HepG2 (cell line): ENCODE measurements at regions not wholly inside any gene's neighbourhood (a gene's known extent, or its start where the extent isn't known, plus 50 kb on each side); places are given as distances from the start of the nearest gene placed in this dataset.

Experiments used
- ATAC-seq: fragments of 200-7000 bp; cut with Tn5 transposase; 3 replicates; pipeline ENCODE4 v1.9.1; 2020; ENCODE audit warnings: mild to moderate bottlenecking, moderate library complexity
- BruUV-seq: library from RNA; stranded (reverse); fragments of 400-500 nt; replicated peaks from 2 replicates; lab custom pipeline; 2021; lab: Mats Ljungman, UMichigan
- CTCF ChIA-PET: fragments of 300-600 bp; formaldehyde crosslinking; extraction: SDS; loops from one replicate; lab custom pipeline; 2021; ENCODE audit warnings: low total read pairs, inconsistent platforms, low intra/inter-chr PET ratio; lab: Yijun Ruan, JAX
- POLR2A ChIA-PET: fragments of 350-600 bp; sonication (Branson Sonifier 250); formaldehyde crosslinking; loops from one replicate; lab custom pipeline; 2020; ENCODE audit warnings: antibody characterized with exemption, inconsistent platforms; lab: Yijun Ruan, JAX
- DNase-seq: peaks from one replicate; pipeline ENCODE4 v3.0.0-alpha.2; 2015; ENCODE audit warnings: low spot score
- FAIRE-seq: peaks from 3 replicates; lab custom pipeline; 2011; peaks lifted over from hg19 to GRCh38; lab: Jason Lieb, UNC
- H2AFZ ChIP-seq: one replicate; pipeline ENCODE4 v1.6.1; 2011; ENCODE audit warnings: low read length, inconsistent platforms
- H3K27ac ChIP-seq: fragments of 300-600 bp; 3 replicates; pipeline ENCODE4 v1.8.0; 2011; ENCODE audit warnings: mixed run types, mild to moderate bottlenecking, mixed read lengths, low read length, inconsistent platforms; ENCODE audit not compliant: insufficient read depth; ENCODE audit errors: extremely low read length
- H3K27me3 ChIP-seq, 2 experiments: fragments of 200-600 bp in 1 of 2; 2 replicates in 1 of 2; 3 replicates in 1 of 2; pipeline versions ENCODE4 v1.6.0 to v1.8.0; 2011; ENCODE audit warnings: low read length in 2 of 2, mild to moderate bottlenecking in 2 of 2, moderate library complexity in 2 of 2, inconsistent platforms in 1 of 2; ENCODE audit not compliant: insufficient read depth in 2 of 2, control insufficient read depth in 1 of 2
- H3K36me3 ChIP-seq, 2 experiments: fragments of 200-600 bp in 1 of 2; replicated peaks in 1 of 2; 2 replicates in 1 of 2; 3 replicates in 1 of 2; pipeline versions ENCODE4 v1.5.1 to v1.8.0; 2011; ENCODE audit warnings: low read length in 2 of 2, inconsistent platforms in 1 of 2; ENCODE audit not compliant: insufficient read depth in 2 of 2, control insufficient read depth in 1 of 2
- H3K4me1 ChIP-seq: 2 replicates; pipeline ENCODE4 v1.5.1; 2012; ENCODE audit warnings: low read length, inconsistent platforms; ENCODE audit not compliant: insufficient read depth
- H3K4me2 ChIP-seq: 2 replicates; pipeline ENCODE4 v1.6.0; 2011; ENCODE audit warnings: low read depth, low read length, inconsistent platforms
- H3K4me3 ChIP-seq, 3 experiments: fragments of 200-600 bp in 1 of 3; sonication (generic), shearing (Covaris generic) in 1 of 3; replicated peaks in 1 of 3; 2 replicates each; pipeline ENCODE4 v1.5.1; 2011 to 2016; ENCODE audit warnings: low read length in 3 of 3, inconsistent platforms in 2 of 3, low read depth in 2 of 3, mild to moderate bottlenecking in 2 of 3, control low read depth in 1 of 3, mixed read lengths in 1 of 3; ENCODE audit not compliant: insufficient read depth in 1 of 3
- H3K79me2 ChIP-seq: one replicate; pipeline ENCODE4 v1.6.1; 2011; ENCODE audit warnings: low read length, inconsistent platforms; ENCODE audit not compliant: insufficient read depth
- H3K9ac ChIP-seq: 2 replicates; pipeline ENCODE4 v1.6.0; 2011; ENCODE audit warnings: mild to moderate bottlenecking, low read depth, low read length, inconsistent platforms; ENCODE audit not compliant: insufficient read depth
- H3K9me3 ChIP-seq: 2 replicates; pipeline ENCODE4 v1.5.1; 2012; ENCODE audit warnings: mild to moderate bottlenecking, low read length
- H4K20me1 ChIP-seq: 2 replicates; pipeline ENCODE4 v1.6.0; 2011; ENCODE audit warnings: inconsistent platforms, mild to moderate bottlenecking, low read length, moderate library complexity; ENCODE audit not compliant: insufficient read depth
- CCAR2 ChIP-seq: fragments of 200-400 bp; formaldehyde crosslinking; optimal IDR thresholded peaks from 2 replicates; pipeline ENCODE3; 2018; ENCODE audit warnings: low read depth, mild to moderate bottlenecking, low read length, moderate library complexity
- ZNF709 ChIP-seq: sonication (generic); formaldehyde crosslinking; IDR thresholded peaks from 2 replicates; pipeline ENCODE4 v1.5.0; 2020; ENCODE audit warnings: mild to moderate bottlenecking, missing genetic modification reagents
- WGBS: methylation state at CpG from one replicate; pipeline ENCODE4 v1.1.6; 2017; ENCODE audit warnings: low lambda C conversion rate; 5-methylcytosine and 5-hydroxymethylcytosine counted together
- in situ Hi-C: cut with HindIII; loops from 2 replicates; pipeline ENCODE4 v1.10.0; 2017; ENCODE audit warnings: low pct_unique_long_range_greater_than_20kb; ENCODE audit not compliant: extremely low pct_ligation_motif_present
- intact Hi-C: fragments of 100-400 bp; cut with micrococcal nuclease; formaldehyde crosslinking; loops from one replicate; pipeline ENCODE4 v1.10.0; 2022; ENCODE audit not compliant: unreplicated experiment
- TF ChIP-seq, protein P1 (sequence below): sonication (generic); formaldehyde crosslinking; IDR thresholded peaks from 2 replicates; pipeline ENCODE4 v1.9.0; 2021; ENCODE audit warnings: mild to moderate bottlenecking, missing genetic modification reagents

DNA sequence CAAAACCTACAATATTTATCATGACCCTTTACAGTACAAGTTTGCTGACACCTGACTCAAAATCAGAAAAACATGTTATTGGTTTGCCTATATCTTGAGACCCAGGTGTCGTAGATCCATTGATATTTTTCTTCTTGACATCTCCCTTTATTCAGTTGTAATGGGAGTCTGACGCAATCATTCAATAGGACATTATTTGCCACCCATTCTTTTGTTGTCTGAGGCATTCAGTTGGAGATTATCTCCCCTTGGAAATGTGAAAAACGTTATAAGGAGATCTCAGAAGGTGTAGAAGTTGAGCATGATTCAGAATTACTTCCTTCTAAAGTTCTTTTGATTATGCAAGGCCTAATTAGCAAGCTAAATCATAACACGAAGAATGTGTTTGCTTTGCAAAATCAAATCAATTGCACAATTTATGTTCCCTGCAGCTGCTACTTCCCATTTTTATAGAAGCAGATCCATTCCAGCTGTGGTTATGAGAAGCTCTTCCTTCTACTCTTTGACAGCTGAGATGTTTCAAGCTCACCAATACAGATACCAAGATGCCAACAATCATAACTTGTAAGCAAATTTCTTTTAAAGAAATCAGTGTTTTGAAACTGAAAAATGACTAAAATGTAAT is 228.2 kb upstream of the SYT1 start:
- Histone ChIP-seq H3K4me1 (no peaks in the 10 kb centered on the region), H2AFZ (no peak overlapping the region), H3K79me2 (no peaks in the 10 kb centered on the region), H3K4me2 (no peak overlapping the region), H3K4me3 (no peak overlapping the region), H3K9ac (no peak overlapping the region), H3K9me3 (no peaks in the 10 kb centered on the region), H3K27me3 (no peaks in the 10 kb centered on the region), H3K36me3 (no peaks in the 10 kb centered on the region), H4K20me1 (no peaks in the 10 kb centered on the region), H3K27ac (no peak overlapping the region)
- 2% methylated on average over 4 of the region's 4 CpGs for WGBS
- DNase-seq = no peak
- in situ Hi-C loops = no loop called here
- no TSS peak for BruUV-seq
- no peak for ATAC-seq
- ChIA-PET POLR2A (no interaction called here), CTCF (no interaction called here)
- intact Hi-C loops = no loop called here
- FAIRE-seq = no peak
- TF ChIP-seq CCAR2 (no peak), ZNF709 (CRISPR knock-in tag) (no peak)
- TF ChIP-seq, protein P1, sequence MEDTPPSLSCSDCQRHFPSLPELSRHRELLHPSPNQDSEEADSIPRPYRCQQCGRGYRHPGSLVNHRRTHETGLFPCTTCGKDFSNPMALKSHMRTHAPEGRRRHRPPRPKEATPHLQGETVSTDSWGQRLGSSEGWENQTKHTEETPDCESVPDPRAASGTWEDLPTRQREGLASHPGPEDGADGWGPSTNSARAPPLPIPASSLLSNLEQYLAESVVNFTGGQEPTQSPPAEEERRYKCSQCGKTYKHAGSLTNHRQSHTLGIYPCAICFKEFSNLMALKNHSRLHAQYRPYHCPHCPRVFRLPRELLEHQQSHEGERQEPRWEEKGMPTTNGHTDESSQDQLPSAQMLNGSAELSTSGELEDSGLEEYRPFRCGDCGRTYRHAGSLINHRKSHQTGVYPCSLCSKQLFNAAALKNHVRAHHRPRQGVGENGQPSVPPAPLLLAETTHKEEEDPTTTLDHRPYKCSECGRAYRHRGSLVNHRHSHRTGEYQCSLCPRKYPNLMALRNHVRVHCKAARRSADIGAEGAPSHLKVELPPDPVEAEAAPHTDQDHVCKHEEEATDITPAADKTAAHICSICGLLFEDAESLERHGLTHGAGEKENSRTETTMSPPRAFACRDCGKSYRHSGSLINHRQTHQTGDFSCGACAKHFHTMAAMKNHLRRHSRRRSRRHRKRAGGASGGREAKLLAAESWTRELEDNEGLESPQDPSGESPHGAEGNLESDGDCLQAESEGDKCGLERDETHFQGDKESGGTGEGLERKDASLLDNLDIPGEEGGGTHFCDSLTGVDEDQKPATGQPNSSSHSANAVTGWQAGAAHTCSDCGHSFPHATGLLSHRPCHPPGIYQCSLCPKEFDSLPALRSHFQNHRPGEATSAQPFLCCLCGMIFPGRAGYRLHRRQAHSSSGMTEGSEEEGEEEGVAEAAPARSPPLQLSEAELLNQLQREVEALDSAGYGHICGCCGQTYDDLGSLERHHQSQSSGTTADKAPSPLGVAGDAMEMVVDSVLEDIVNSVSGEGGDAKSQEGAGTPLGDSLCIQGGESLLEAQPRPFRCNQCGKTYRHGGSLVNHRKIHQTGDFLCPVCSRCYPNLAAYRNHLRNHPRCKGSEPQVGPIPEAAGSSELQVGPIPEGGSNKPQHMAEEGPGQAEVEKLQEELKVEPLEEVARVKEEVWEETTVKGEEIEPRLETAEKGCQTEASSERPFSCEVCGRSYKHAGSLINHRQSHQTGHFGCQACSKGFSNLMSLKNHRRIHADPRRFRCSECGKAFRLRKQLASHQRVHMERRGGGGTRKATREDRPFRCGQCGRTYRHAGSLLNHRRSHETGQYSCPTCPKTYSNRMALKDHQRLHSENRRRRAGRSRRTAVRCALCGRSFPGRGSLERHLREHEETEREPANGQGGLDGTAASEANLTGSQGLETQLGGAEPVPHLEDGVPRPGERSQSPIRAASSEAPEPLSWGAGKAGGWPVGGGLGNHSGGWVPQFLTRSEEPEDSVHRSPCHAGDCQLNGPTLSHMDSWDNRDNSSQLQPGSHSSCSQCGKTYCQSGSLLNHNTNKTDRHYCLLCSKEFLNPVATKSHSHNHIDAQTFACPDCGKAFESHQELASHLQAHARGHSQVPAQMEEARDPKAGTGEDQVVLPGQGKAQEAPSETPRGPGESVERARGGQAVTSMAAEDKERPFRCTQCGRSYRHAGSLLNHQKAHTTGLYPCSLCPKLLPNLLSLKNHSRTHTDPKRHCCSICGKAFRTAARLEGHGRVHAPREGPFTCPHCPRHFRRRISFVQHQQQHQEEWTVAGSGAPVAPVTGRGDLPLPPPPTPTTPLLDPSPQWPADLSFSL (CRISPR knock-in tag) = no peak
